Hepatocyte (in vitro differentiated cells): ENCODE measurements at regions not wholly inside any gene's neighbourhood (a gene's known extent, or its start where the extent isn't known, plus 50 kb on each side); places are given as distances from the start of the nearest gene placed in this dataset.
"Not testable (repeated sequence)": the region's sequence is repeated elsewhere in the genome, so short reads cannot be mapped to it uniquely, and the experiment has no call there.

ENCODE experiments used
- DNase-seq: peaks from one replicate; pipeline ENCODE4 v3.0.0-alpha.2; 2016; ENCODE audit warnings: low spot score
- H2AFZ ChIP-seq: fragments of 200-600 bp; sonication (generic); 2 replicates; pipeline ENCODE4 v1.6.0; 2016; ENCODE audit warnings: antibody characterized with exemption, mild to moderate bottlenecking
- H3K27ac ChIP-seq: fragments of 200-600 bp; sonication (generic); 2 replicates; pipeline ENCODE4 v1.5.1; 2016; ENCODE audit warnings: mild to moderate bottlenecking
- H3K27me3 ChIP-seq: fragments of 200-600 bp; sonication (generic); 2 replicates; pipeline ENCODE4 v1.6.1; 2016
- H3K36me3 ChIP-seq: fragments of 200-600 bp; sonication (generic); replicated peaks from 2 replicates; pipeline ENCODE4 v1.5.1; 2016; ENCODE audit warnings: low read depth; ENCODE audit not compliant: insufficient read depth
- H3K4me1 ChIP-seq: fragments of 200-600 bp; sonication (generic); 2 replicates; pipeline ENCODE4 v1.5.1; 2016; ENCODE audit warnings: mild to moderate bottlenecking, moderate library complexity; ENCODE audit not compliant: insufficient read depth
- H3K4me2 ChIP-seq: fragments of 200-600 bp; sonication (generic); 2 replicates; pipeline ENCODE4 v1.6.0; 2016
- H3K4me3 ChIP-seq: fragments of 200-600 bp; sonication (generic); 2 replicates; pipeline ENCODE4 v1.5.1; 2016; ENCODE audit warnings: mild to moderate bottlenecking
- H3K79me2 ChIP-seq: fragments of 200-600 bp; sonication (generic); 2 replicates; pipeline ENCODE4 v1.6.0; 2017; ENCODE audit warnings: mild to moderate bottlenecking
- H3K9me2 ChIP-seq: fragments of 200-600 bp; sonication (generic); replicated peaks from 2 replicates; pipeline ENCODE4 v1.6.0; 2017; ENCODE audit warnings: mild to moderate bottlenecking; ENCODE audit not compliant: insufficient read depth
- H3K9me3 ChIP-seq: fragments of 200-600 bp; sonication (generic); 2 replicates; pipeline ENCODE4 v1.5.1; 2016; ENCODE audit warnings: low read depth, mild to moderate bottlenecking
- H4K20me1 ChIP-seq: fragments of 200-600 bp; sonication (generic); 2 replicates; pipeline ENCODE4 v1.6.0; 2016; ENCODE audit warnings: mild to moderate bottlenecking; ENCODE audit not compliant: insufficient read depth, poor library complexity, severe bottlenecking
- CTCF ChIP-seq: fragments of 200-600 bp; sonication (generic); IDR thresholded peaks from 2 replicates; pipeline ENCODE4 v1.5.1; 2016; ENCODE audit warnings: antibody characterized with exemption, mild to moderate bottlenecking; ENCODE audit not compliant: poor library complexity
- EZH2 ChIP-seq: fragments of 200-600 bp; sonication (generic); IDR thresholded peaks from 2 replicates; pipeline ENCODE4 v1.6.1; 2016; ENCODE audit warnings: antibody characterized with exemption, mild to moderate bottlenecking, borderline replicate concordance
- EZH2phosphoT487 ChIP-seq: fragments of 200-600 bp; sonication (generic); IDR thresholded peaks from one replicate; pipeline ENCODE4 v1.6.1; 2018; ENCODE audit warnings: antibody characterized with exemption, mild to moderate bottlenecking, low read depth, moderate library complexity; ENCODE audit not compliant: unreplicated experiment, severe bottlenecking
- WGBS: methylation state at CpG from one replicate; pipeline ENCODE4 v1.1.6; 2016; ENCODE audit warnings: low lambda C conversion rate; ENCODE audit errors: missing lambda C conversion rate; 5-methylcytosine and 5-hydroxymethylcytosine counted together

GRCh38 chr5:17105744-17106418 is 111.5 kb upstream of the BASP1 start:
- Histone ChIP-seq H3K27me3 (no peaks in the 10 kb centered on the region), H3K79me2 (no peaks in the 10 kb centered on the region), H3K4me3 (no peak overlapping the region), H2AFZ (no peak overlapping the region), H3K9me2 (no peaks in the 10 kb centered on the region), H3K4me1 (peaks cover 4% of the 10 kb centered on the region), H3K27ac (peak overlapping the region; percentile 81), H4K20me1 (no peaks in the 10 kb centered on the region), H3K4me2 (no peak overlapping the region), H3K9me3 (no peaks in the 10 kb centered on the region), H3K36me3 (no peaks in the 10 kb centered on the region)
- 68% methylated on average over 5 of the region's 5 CpGs for WGBS
- TF ChIP-seq EZH2 (no peak), EZH2phosphoT487 (no peak), CTCF (no peak)
- DNase-seq, result peak; percentile 74

DNA sequence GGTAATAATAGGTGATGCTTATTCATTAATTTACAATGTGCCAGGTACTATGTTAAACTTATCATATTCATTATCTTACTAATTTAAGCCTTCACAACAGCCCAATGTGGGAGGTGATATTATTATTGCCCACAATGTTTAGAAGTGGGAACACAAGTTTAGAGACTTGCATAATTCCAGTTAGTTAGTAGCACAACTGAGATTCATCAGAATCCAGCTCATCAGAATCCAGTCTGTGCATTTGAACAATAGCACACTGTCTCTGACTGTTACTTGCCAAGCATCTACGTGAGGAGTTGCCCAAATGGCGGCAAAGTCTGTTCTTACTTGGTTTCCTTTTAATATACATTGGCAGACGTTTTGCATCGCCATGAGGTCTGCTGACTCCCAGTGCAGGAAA is 110.9 kb upstream of the BASP1 start:
- H3K27me3 ChIP-seq, result no peaks in the 10 kb centered on the region
- H3K27ac ChIP-seq, result peak overlapping the region; percentile 68
- H4K20me1 ChIP-seq, result no peaks in the 10 kb centered on the region
- no peaks in the 10 kb centered on the region for H3K9me2 ChIP-seq
- WGBS, result 86% methylated on average over 4 of the region's 4 CpGs
- H3K4me1 ChIP-seq, result peaks cover 4% of the 10 kb centered on the region
- no peaks in the 10 kb centered on the region for H3K9me3 ChIP-seq
- H3K4me2 ChIP-seq, result no peak overlapping the region
- TF ChIP-seq EZH2 (no peak), EZH2phosphoT487 (no peak), CTCF (no peak)
- no peaks in the 10 kb centered on the region for H3K79me2 ChIP-seq
- H3K4me3 ChIP-seq, result no peak overlapping the region
- no peak overlapping the region for H2AFZ ChIP-seq
- H3K36me3 ChIP-seq, result no peaks in the 10 kb centered on the region
- DNase-seq, result no peak

- H3K36me3 ChIP-seq, H4K20me1 ChIP-seq, H3K9me2 ChIP-seq, H3K79me2 ChIP-seq, H3K4me1 ChIP-seq, H2AFZ ChIP-seq, H3K9me3 ChIP-seq, H3K27me3 ChIP-seq, H3K4me2 ChIP-seq, H3K4me3 ChIP-seq, H3K27ac ChIP-seq, DNase-seq: not testable (repeated sequence)
- 91% methylated on average over 3 of the region's 3 CpGs for WGBS
These were observed 105.2 kb upstream of the BASP1 start for GRCh38 chr5:17112091-17112716.

- peak overlapping the region; percentile 13 for H3K4me2 ChIP-seq
- peaks cover 9% of the 10 kb centered on the region for H3K4me1 ChIP-seq
- H3K79me2 ChIP-seq, result no peaks in the 10 kb centered on the region
- no peaks in the 10 kb centered on the region for H3K27me3 ChIP-seq
- H4K20me1 ChIP-seq, result no peaks in the 10 kb centered on the region
- DNase-seq, result no peak
- no peaks in the 10 kb centered on the region for H3K9me2 ChIP-seq
- H3K36me3 ChIP-seq, result no peaks in the 10 kb centered on the region
- no peak overlapping the region for H3K4me3 ChIP-seq
- TF ChIP-seq EZH2phosphoT487 (no peak), EZH2 (no peak), CTCF (no peak)
- H3K27ac ChIP-seq, result no peak overlapping the region
- H2AFZ ChIP-seq, result no peak overlapping the region
- no peaks in the 10 kb centered on the region for H3K9me3 ChIP-seq
- 71% methylated on average over 9 of the region's 9 CpGs for WGBS
These were observed 104.1 kb upstream of the BASP1 start for GRCh38 chr5:17113174-17113958.
